WERI-Rb-1 (cell line): ENCODE measurements at regions not wholly inside any gene's neighbourhood (a gene's known extent, or its start where the extent isn't known, plus 50 kb on each side); places are given as distances from the start of the nearest gene placed in this dataset.

ENCODE experiments used
- DNase-seq: peaks from one replicate; pipeline ENCODE4 v3.0.0-alpha.2; 2020
- H3K27ac ChIP-seq: fragments of 250-450 bp; sonication (Bioruptor Pico); 2 replicates; pipeline ENCODE4 v1.5.1; 2020; ENCODE audit warnings: mild to moderate bottlenecking, moderate library complexity
- H3K27me3 ChIP-seq: fragments of 250-450 bp; sonication (Bioruptor Pico); 2 replicates; pipeline ENCODE4 v1.5.1; 2021; ENCODE audit warnings: mild to moderate bottlenecking, low read depth, moderate library complexity; ENCODE audit not compliant: insufficient read depth, severe bottlenecking
- H3K36me3 ChIP-seq: fragments of 250-450 bp; sonication (Bioruptor Pico); 2 replicates; pipeline ENCODE4 v1.5.1; 2020; ENCODE audit warnings: mild to moderate bottlenecking, moderate library complexity
- H3K4me3 ChIP-seq: 2 replicates; pipeline ENCODE4 v1.5.1; 2011; ENCODE audit warnings: low read depth, mild to moderate bottlenecking, control low read depth, low read length
- H3K9me3 ChIP-seq: fragments of 250-450 bp; sonication (Bioruptor Pico); 2 replicates; pipeline ENCODE4 v1.5.1; 2021; ENCODE audit warnings: mild to moderate bottlenecking, moderate library complexity; ENCODE audit not compliant: severe bottlenecking
- TF ChIP-seq, protein P1 (sequence below): IDR thresholded peaks from 2 replicates; pipeline ENCODE4 v1.5.1; 2011; ENCODE audit warnings: low read depth, mild to moderate bottlenecking, control low read depth, inconsistent platforms, low read length

- H3K4me3 ChIP-seq: no peak overlapping the region
- peaks cover 4% of the 10 kb centered on the region for H3K9me3 ChIP-seq
- TF ChIP-seq, protein P1, sequence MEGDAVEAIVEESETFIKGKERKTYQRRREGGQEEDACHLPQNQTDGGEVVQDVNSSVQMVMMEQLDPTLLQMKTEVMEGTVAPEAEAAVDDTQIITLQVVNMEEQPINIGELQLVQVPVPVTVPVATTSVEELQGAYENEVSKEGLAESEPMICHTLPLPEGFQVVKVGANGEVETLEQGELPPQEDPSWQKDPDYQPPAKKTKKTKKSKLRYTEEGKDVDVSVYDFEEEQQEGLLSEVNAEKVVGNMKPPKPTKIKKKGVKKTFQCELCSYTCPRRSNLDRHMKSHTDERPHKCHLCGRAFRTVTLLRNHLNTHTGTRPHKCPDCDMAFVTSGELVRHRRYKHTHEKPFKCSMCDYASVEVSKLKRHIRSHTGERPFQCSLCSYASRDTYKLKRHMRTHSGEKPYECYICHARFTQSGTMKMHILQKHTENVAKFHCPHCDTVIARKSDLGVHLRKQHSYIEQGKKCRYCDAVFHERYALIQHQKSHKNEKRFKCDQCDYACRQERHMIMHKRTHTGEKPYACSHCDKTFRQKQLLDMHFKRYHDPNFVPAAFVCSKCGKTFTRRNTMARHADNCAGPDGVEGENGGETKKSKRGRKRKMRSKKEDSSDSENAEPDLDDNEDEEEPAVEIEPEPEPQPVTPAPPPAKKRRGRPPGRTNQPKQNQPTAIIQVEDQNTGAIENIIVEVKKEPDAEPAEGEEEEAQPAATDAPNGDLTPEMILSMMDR: no peak
- H3K36me3 ChIP-seq: no peaks in the 10 kb centered on the region
- peaks cover 85% of the 10 kb centered on the region for H3K27me3 ChIP-seq
- DNase-seq: no peak
- no peak overlapping the region for H3K27ac ChIP-seq
Observed at GRCh38 chr13:27869436-27870095, 50.2 kb upstream of the PDX1 start.
